B cell (primary cell): ENCODE measurements at regions not wholly inside any gene's neighbourhood (a gene's known extent, or its start where the extent isn't known, plus 50 kb on each side); places are given as distances from the start of the nearest gene placed in this dataset.

ENCODE experiments used
- ATAC-seq: fragments of 200-7000 bp; cut with Tn5 transposase; one replicate; pipeline ENCODE4 v1.10.0; 2021; ENCODE audit warnings: low read depth, mild to moderate bottlenecking, moderate number of reproducible peaks, moderate library complexity
- CTCF ChIA-PET: fragments of 350-600 bp; sonication (Branson Sonifier 250); formaldehyde crosslinking; loops from one replicate; lab custom pipeline; 2021; ENCODE audit warnings: antibody characterized with exemption, inconsistent platforms; lab: Charles Lee
- POLR2A ChIA-PET: fragments of 350-600 bp; sonication (Branson Sonifier 250); formaldehyde crosslinking; loops from one replicate; lab custom pipeline; 2021; ENCODE audit warnings: antibody characterized with exemption; lab: Charles Lee
- DNase-seq: peaks from one replicate; pipeline ENCODE4 v3.0.0; 2013
- H2AFZ ChIP-seq: 2 replicates; pipeline ENCODE4 v1.6.1; 2012; ENCODE audit warnings: mild to moderate bottlenecking, low read depth, low read length; ENCODE audit not compliant: insufficient read depth, poor library complexity, severe bottlenecking
- H3K27ac ChIP-seq, 2 donors: 1 replicate in 1 of 2; 2 replicates in 1 of 2; pipeline ENCODE4 v1.5.1; 2012 to 2013; ENCODE audit warnings: low read length in 2 of 2, mild to moderate bottlenecking in 2 of 2, moderate library complexity in 1 of 2
- H3K27me3 ChIP-seq, 4 experiments: fragments of 200-600 bp in 1 of 4; sonication (generic) in 1 of 4; replicated peaks in 1 of 4; 1 replicate in 2 of 4; 2 replicates in 2 of 4; pipeline versions ENCODE4 v1.6.1 to v1.7.0; 2013 to 2016; ENCODE audit warnings: low read length in 3 of 4, mild to moderate bottlenecking in 2 of 4, mixed read lengths in 1 of 4, moderate library complexity in 1 of 4; ENCODE audit not compliant: insufficient read depth in 4 of 4, control insufficient read depth in 3 of 4; ENCODE audit errors: control extremely low read depth in 1 of 4
- H3K36me3 ChIP-seq, 2 experiments: replicated peaks in 1 of 2; 1 replicate in 1 of 2; 2 replicates in 1 of 2; pipeline versions ENCODE4 v1.6.1 to v1.7.1; 2013; ENCODE audit warnings: low read length in 1 of 2; ENCODE audit not compliant: insufficient read depth in 2 of 2, control insufficient read depth in 1 of 2; ENCODE audit errors: control extremely low read depth in 1 of 2, extremely low read depth in 1 of 2
- H3K4me1 ChIP-seq, 2 donors: fragments of 200-600 bp in 1 of 2; sonication (generic) in 1 of 2; 1 replicate in 1 of 2; 2 replicates in 1 of 2; pipeline versions ENCODE4 v1.5.1 to v1.6.1; 2013 to 2017; ENCODE audit warnings: low read length in 2 of 2; ENCODE audit not compliant: control insufficient read depth in 2 of 2, insufficient read depth in 2 of 2
- H3K4me2 ChIP-seq: replicated peaks from 2 replicates; pipeline ENCODE3; 2012; ENCODE audit warnings: mild to moderate bottlenecking, low read depth, low read length; ENCODE audit not compliant: poor library complexity, severe bottlenecking
- H3K4me3 ChIP-seq, 5 experiments: fragments of 200-600 bp in 1 of 5; sonication (generic) in 1 of 5; 1 replicate in 3 of 5; 2 replicates in 2 of 5; pipeline versions ENCODE4 v1.5.1 to v1.7.0; 2011 to 2016; ENCODE audit warnings: low read length in 4 of 5, mild to moderate bottlenecking in 4 of 5, low read depth in 2 of 5, control low read depth in 1 of 5, moderate library complexity in 1 of 5; ENCODE audit not compliant: insufficient read depth in 1 of 5; ENCODE audit errors: control extremely low read depth in 1 of 5, extremely low read depth in 1 of 5
- H3K79me2 ChIP-seq: fragments of 200-600 bp; sonication (generic); one replicate; pipeline ENCODE4 v1.6.0; 2016; ENCODE audit warnings: low read length; ENCODE audit not compliant: control insufficient read depth, insufficient read depth
- H3K9ac ChIP-seq: fragments of 200-600 bp; sonication (generic); 2 replicates; pipeline ENCODE4 v1.6.1; 2017; ENCODE audit warnings: mild to moderate bottlenecking, low read length, moderate library complexity
- H3K9me3 ChIP-seq, 3 donors: one replicate each; pipeline versions ENCODE4 v1.6.1 to v1.7.1; 2013; ENCODE audit warnings: low read length in 2 of 3; ENCODE audit not compliant: control insufficient read depth in 2 of 3, insufficient read depth in 1 of 3; ENCODE audit errors: control extremely low read depth in 1 of 3
- H4K20me1 ChIP-seq: 2 replicates; pipeline ENCODE4 v1.6.0; 2012; ENCODE audit warnings: mild to moderate bottlenecking, low read length; ENCODE audit not compliant: insufficient read depth, control insufficient read depth, poor library complexity, severe bottlenecking
- H3K27ac Mint-ChIP-seq: one replicate; pipeline ENCODE4 v1.8.0; 2021; ENCODE audit warnings: mixed read lengths
- H3K27me3 Mint-ChIP-seq: one replicate; pipeline ENCODE4 v1.8.0; 2021; ENCODE audit warnings: mixed read lengths
- H3K4me1 Mint-ChIP-seq: one replicate; pipeline ENCODE4 v1.8.0; 2021; ENCODE audit warnings: mixed read lengths
- H3K4me3 Mint-ChIP-seq: one replicate; pipeline ENCODE4 v1.8.0; 2021; ENCODE audit warnings: mixed read lengths
- H3K9me3 Mint-ChIP-seq: one replicate; pipeline ENCODE4 v1.8.0; 2022; ENCODE audit warnings: mixed read lengths; ENCODE audit not compliant: insufficient read depth
- CTCF ChIP-seq: fragments of 200-600 bp; IDR thresholded peaks from one replicate; pipeline ENCODE4 v1.8.0; 2022; ENCODE audit warnings: antibody characterized with exemption, mild to moderate bottlenecking
- EZH2 ChIP-seq: IDR thresholded peaks from 2 replicates; pipeline ENCODE4 v1.6.1; 2012; ENCODE audit warnings: borderline replicate concordance, low read depth, mild to moderate bottlenecking, moderate library complexity, low read length; ENCODE audit not compliant: insufficient read depth, poor library complexity, severe bottlenecking
- WGBS: methylation state at CpG from one replicate; pipeline ENCODE4 v1.1.5; 2013; ENCODE audit warnings: missing lambda C conversion rate; ENCODE audit not compliant: insufficient coverage; 5-methylcytosine and 5-hydroxymethylcytosine counted together
- intact Hi-C: fragments of 100-400 bp; cut with micrococcal nuclease; formaldehyde crosslinking; loops from one replicate; pipeline ENCODE4 v1.10.0; 2022

GRCh38 chr5:139733698-139734538 lies 61.7 kb upstream of the PSD2 start:
- POLR2A ChIA-PET: no interaction called here
- Histone ChIP-seq H3K4me2 (no peak overlapping the region), H3K27ac (no peak overlapping the region)

More at GRCh38 chr5:139733698-139734538, 61.7 kb upstream of the PSD2 start:
- H4K20me1 ChIP-seq: no peaks in the 10 kb centered on the region
- H3K36me3 ChIP-seq: no peaks in the 10 kb centered on the region
- Mint-ChIP-seq H3K4me3 (no peak overlapping the region), H3K9me3 (no peaks in the 10 kb centered on the region), H3K27me3 (no peaks in the 10 kb centered on the region), H3K4me1 (peaks cover 2% of the 10 kb centered on the region), H3K27ac (no peak overlapping the region)
- no peak overlapping the region for H2AFZ ChIP-seq
- H3K79me2 ChIP-seq: no peaks in the 10 kb centered on the region
- no peaks in the 10 kb centered on the region for H3K9me3 ChIP-seq
- H3K4me1 ChIP-seq: peaks cover 0 to under 1% of the 10 kb centered on the region in 2 donors
- DNase-seq: no peak
- ATAC-seq: no peak
- no peak overlapping the region for H3K9ac ChIP-seq
- H3K4me3 ChIP-seq: no peak overlapping the region
- intact Hi-C loops: no loop called here
- no peaks in the 10 kb centered on the region for H3K27me3 ChIP-seq
- CTCF ChIA-PET: no interaction called here
- TF ChIP-seq EZH2 (no peak), CTCF (no peak)
- 83% methylated on average over 21 of the region's 22 CpGs for WGBS
